Lower lobe of right lung (tissue), 2 donors: ENCODE measurements at regions not wholly inside any gene's neighbourhood (a gene's known extent, or its start where the extent isn't known, plus 50 kb on each side); places are given as distances from the start of the nearest gene placed in this dataset.

Source experiments
- ATAC-seq, 2 donors: fragments of 200-7000 bp; cut with Tn5 transposase; one replicate each; pipeline ENCODE4 v1.9.1; 2020 to 2022; ENCODE audit warnings: mild to moderate bottlenecking in 2 of 2, moderate library complexity in 2 of 2
- DNase-seq: peaks from one replicate; pipeline ENCODE4 v3.0.0-alpha.2; 2020
- H3K27ac ChIP-seq: fragments of 200-600 bp; one replicate; pipeline ENCODE4 v1.8.0; 2022
- H3K27me3 ChIP-seq: fragments of 200-600 bp; one replicate; pipeline ENCODE4 v1.8.0; 2022; ENCODE audit warnings: low read depth
- H3K36me3 ChIP-seq: fragments of 200-600 bp; one replicate; pipeline ENCODE4 v1.8.0; 2022; ENCODE audit warnings: mild to moderate bottlenecking
- H3K4me1 ChIP-seq: fragments of 200-600 bp; one replicate; pipeline ENCODE4 v1.8.0; 2022
- H3K4me3 ChIP-seq: fragments of 200-600 bp; one replicate; pipeline ENCODE4 v1.8.0; 2022; ENCODE audit warnings: mild to moderate bottlenecking
- H3K9me3 ChIP-seq: fragments of 200-600 bp; one replicate; pipeline ENCODE4 v1.8.0; 2022
- intact Hi-C: fragments of 100-400 bp; cut with DNase I; formaldehyde crosslinking; loops from one replicate; pipeline ENCODE4 v1.11.0; 2022
- TF ChIP-seq, protein P1 (sequence below): fragments of 200-600 bp; IDR thresholded peaks from one replicate; pipeline ENCODE4 v1.8.0; 2022; ENCODE audit warnings: antibody characterized with exemption, mild to moderate bottlenecking
- donor health status: DM: no; HTN: yes; CAD: no; lungs with severe emphysema.

DNA sequence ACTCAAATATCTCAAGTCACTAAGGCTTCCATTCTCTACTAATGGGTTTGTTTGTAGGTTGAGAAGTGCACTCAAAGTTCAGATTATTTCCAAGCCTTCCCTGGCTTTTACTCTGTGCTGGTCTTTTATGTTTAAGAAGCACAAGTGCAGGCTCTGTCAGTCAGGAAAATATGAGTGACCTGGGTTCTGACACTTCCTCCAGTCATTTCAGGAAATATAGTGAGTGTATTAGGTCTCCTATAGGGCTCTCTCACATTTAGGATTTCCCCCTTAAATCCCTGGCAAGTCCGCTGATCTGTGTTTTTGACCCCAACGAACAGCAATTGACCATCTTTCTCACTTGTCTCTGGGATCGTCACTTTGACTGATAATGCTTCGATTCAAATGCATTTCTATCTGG, 210.2 kb downstream of the ARPP21 start:
- no peak overlapping the region for H3K27ac ChIP-seq
- intact Hi-C loops, result no loop called here
- no peak for ATAC-seq

DNA sequence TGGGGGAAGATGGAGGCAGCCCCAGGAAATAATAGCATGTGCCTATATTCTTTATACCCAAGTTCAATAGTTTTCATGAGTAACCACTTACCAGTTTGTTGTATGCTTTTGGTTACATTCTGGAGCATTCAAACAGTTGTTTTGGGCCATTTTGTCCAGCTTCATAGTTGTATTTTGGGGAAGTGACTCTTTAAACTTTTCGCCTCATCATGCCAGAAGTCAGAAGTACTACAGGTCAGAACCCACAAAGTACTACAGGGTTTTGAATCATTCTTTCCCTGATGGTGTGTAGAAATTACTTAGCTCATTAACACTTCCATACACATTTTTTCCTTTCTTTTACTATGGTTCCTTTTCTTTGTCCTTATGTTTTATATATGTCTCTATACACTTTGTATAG, 210.6 kb downstream of the ARPP21 start:
- ATAC-seq, result no peak

More for the DNA sequence above, 210.2 kb downstream of the ARPP21 start:
- TF ChIP-seq, protein P1, sequence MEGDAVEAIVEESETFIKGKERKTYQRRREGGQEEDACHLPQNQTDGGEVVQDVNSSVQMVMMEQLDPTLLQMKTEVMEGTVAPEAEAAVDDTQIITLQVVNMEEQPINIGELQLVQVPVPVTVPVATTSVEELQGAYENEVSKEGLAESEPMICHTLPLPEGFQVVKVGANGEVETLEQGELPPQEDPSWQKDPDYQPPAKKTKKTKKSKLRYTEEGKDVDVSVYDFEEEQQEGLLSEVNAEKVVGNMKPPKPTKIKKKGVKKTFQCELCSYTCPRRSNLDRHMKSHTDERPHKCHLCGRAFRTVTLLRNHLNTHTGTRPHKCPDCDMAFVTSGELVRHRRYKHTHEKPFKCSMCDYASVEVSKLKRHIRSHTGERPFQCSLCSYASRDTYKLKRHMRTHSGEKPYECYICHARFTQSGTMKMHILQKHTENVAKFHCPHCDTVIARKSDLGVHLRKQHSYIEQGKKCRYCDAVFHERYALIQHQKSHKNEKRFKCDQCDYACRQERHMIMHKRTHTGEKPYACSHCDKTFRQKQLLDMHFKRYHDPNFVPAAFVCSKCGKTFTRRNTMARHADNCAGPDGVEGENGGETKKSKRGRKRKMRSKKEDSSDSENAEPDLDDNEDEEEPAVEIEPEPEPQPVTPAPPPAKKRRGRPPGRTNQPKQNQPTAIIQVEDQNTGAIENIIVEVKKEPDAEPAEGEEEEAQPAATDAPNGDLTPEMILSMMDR, result no peak
- Histone ChIP-seq H3K9me3 (no peaks in the 10 kb centered on the region), H3K4me1 (no peaks in the 10 kb centered on the region), H3K4me3 (no peak overlapping the region), H3K36me3 (no peaks in the 10 kb centered on the region), H3K27me3 (no peaks in the 10 kb centered on the region)
- DNase-seq, result no peak

DNA sequence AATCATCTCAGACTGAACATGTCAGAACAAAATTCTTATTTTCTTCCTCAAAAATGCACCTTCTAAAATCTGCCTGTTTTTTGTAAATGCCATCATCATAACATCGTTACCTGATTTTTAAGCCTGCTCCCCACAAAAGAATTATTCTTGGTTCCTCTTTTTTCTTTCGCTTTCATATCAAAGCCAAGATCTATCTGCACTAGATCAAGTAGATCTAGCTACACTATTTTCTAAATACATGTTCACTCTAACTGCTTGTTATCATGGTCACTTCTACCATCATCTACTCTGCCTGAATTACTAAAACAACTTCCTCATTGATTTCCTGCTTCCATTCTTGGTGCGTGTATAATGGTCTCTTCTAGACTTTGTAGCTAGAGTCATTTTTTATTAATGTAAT, 217.7 kb downstream of the ARPP21 start:
- Histone ChIP-seq H3K36me3 (no peaks in the 10 kb centered on the region), H3K27me3 (no peaks in the 10 kb centered on the region), H3K4me1 (no peaks in the 10 kb centered on the region), H3K9me3 (no peaks in the 10 kb centered on the region), H3K27ac (no peak overlapping the region), H3K4me3 (no peak overlapping the region)
- TF ChIP-seq, protein P1, result no peak
- ATAC-seq, result no peak
- intact Hi-C loops, result no loop called here
- DNase-seq, result no peak

More for the DNA sequence above, 210.6 kb downstream of the ARPP21 start:
- TF ChIP-seq, protein P1, result no peak
- DNase-seq, result no peak
- no peaks in the 10 kb centered on the region for H3K27me3 ChIP-seq
- no peaks in the 10 kb centered on the region for H3K4me1 ChIP-seq
- no peak overlapping the region for H3K27ac ChIP-seq
- no peaks in the 10 kb centered on the region for H3K36me3 ChIP-seq
- H3K4me3 ChIP-seq, result no peak overlapping the region
- no peaks in the 10 kb centered on the region for H3K9me3 ChIP-seq
- intact Hi-C loops, result no loop called here

DNA sequence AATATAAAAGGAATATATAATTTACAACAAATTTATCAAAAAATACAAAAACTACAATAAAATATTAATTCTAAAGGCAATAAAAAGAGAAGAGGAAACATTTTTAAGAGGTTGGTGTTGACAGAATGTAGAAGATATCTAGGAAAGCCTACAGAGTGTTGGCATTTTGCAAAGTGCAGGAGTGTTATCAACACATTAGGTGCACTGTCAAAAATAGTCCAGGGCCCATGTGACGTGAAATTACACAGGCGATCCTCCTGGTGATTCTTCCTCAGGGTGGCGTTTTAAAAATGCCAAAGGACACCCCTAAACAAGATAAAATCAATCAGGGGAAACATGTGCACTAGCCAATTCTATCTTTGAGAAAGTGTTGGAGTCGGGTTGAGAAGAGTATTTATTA, 222.7 kb downstream of the ARPP21 start:
- TF ChIP-seq, protein P1, result no peak
- Histone ChIP-seq H3K27me3 (no peaks in the 10 kb centered on the region), H3K4me3 (no peak overlapping the region), H3K4me1 (no peaks in the 10 kb centered on the region), H3K36me3 (no peaks in the 10 kb centered on the region), H3K27ac (no peak overlapping the region), H3K9me3 (no peaks in the 10 kb centered on the region)
- intact Hi-C loops, result no loop called here
- DNase-seq, result no peak
- no peak for ATAC-seq

DNA sequence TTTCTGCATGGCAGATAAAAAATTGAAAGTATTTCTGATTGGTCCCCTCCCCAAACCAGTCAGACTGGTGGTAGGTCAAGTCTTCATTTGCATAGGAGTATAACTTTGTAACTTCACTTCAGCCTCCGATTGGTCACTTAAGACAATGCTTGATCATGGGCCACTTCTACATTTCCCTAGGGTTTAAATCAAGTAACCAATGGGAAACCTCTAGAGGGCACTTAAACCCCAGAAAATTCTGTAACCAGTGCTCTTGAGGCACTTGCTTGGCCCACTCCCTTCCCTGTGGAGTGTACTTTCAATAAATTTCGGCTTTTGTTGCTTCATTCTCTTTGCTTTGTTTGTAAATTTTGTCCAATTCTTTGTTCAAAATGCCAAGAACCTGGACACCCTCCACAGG, 225.5 kb downstream of the ARPP21 start:
- intact Hi-C loops, result no loop called here
- no peaks in the 10 kb centered on the region for H3K36me3 ChIP-seq
- TF ChIP-seq, protein P1, result no peak

DNA sequence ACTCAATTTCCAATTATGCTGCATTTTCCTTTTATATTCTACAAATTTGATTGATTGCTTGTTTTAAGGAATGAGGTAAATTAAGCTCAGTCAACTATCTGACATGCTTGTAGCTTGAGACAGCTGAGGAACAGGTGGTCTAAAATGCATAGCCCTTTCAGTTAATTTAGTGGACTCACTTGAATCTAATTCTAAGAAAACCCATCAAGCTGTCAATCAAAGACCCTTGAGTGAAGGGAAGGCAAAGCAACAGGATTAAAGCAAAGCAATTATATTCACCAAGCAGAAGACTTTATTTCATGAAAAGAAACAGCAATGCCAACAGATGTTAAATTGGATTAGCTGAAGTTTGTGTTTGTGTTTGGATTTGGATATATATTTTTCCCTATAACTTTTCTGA, 228.5 kb downstream of the ARPP21 start:
- Histone ChIP-seq H3K4me3 (no peak overlapping the region), H3K27ac (no peak overlapping the region), H3K36me3 (no peaks in the 10 kb centered on the region), H3K27me3 (no peaks in the 10 kb centered on the region), H3K9me3 (no peaks in the 10 kb centered on the region), H3K4me1 (no peaks in the 10 kb centered on the region)
- TF ChIP-seq, protein P1, result no peak
- DNase-seq (no peak), ATAC-seq (no peak)
- intact Hi-C loops, result no loop called here

More for the DNA sequence above, 225.5 kb downstream of the ARPP21 start:
- H3K4me1 ChIP-seq, result no peaks in the 10 kb centered on the region
- no peak overlapping the region for H3K27ac ChIP-seq
- no peak for ATAC-seq
- H3K27me3 ChIP-seq, result no peaks in the 10 kb centered on the region
- H3K9me3 ChIP-seq, result no peaks in the 10 kb centered on the region
- no peak for DNase-seq
- H3K4me3 ChIP-seq, result no peak overlapping the region
